ENCODE measurements at regions not wholly inside any gene's neighbourhood (a gene's known extent, or its start where the extent isn't known, plus 50 kb on each side); places are given as distances from the start of the nearest gene placed in this dataset.

DNA sequence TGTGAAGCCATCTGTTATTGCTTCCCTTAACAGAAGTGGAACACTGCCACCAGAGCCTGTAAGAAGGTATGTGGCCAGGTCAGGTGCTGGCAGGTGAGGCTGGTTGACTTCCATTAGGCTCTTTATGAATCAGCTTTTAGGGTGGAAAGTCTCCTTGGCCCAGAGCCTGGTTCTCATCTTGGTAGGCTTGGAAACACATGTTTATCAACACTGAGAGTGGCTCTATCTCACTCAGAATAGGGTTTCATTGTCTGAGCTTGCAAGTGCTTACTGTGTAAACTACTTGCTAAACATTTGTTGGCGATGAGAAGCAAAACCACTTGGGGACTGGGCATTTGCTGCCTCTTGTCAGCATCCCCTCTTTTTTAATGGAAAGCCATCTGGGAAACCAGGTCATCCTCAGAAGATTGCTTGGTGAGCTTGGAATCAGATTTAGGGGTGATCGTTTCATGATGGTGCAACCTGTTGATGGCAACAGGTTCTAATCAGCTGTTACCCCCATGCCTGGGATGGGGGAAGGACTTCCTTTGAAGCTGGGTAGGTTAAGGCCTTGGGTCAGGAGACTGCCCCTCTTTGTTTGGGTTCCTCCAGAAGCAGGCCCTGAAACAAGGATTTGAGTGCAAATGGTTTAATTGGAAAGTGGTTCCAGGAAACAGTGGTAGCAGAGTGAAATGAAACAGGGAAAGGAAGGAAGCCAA is 75.0 kb upstream of the AMPD3 start:
- H3K36me3 ChIP-seq = no peaks in the 10 kb centered on the region
- no peaks in the 10 kb centered on the region for H3K9me3 ChIP-seq
- no peak overlapping the region for H3K4me3 ChIP-seq
- no peaks in the 10 kb centered on the region for H3K27me3 ChIP-seq
- 31% methylated on average over 2 of the region's 2 CpGs for WGBS
- no peak for DNase-seq (ENCODE audit: low spot score in 2 of 2)
- H3K4me1 ChIP-seq = peaks cover 31% of the 10 kb centered on the region
- TF ChIP-seq EP300 (IDR thresholded peaks at IDR 0.05) = no peak
- TF ChIP-seq, protein P1, sequence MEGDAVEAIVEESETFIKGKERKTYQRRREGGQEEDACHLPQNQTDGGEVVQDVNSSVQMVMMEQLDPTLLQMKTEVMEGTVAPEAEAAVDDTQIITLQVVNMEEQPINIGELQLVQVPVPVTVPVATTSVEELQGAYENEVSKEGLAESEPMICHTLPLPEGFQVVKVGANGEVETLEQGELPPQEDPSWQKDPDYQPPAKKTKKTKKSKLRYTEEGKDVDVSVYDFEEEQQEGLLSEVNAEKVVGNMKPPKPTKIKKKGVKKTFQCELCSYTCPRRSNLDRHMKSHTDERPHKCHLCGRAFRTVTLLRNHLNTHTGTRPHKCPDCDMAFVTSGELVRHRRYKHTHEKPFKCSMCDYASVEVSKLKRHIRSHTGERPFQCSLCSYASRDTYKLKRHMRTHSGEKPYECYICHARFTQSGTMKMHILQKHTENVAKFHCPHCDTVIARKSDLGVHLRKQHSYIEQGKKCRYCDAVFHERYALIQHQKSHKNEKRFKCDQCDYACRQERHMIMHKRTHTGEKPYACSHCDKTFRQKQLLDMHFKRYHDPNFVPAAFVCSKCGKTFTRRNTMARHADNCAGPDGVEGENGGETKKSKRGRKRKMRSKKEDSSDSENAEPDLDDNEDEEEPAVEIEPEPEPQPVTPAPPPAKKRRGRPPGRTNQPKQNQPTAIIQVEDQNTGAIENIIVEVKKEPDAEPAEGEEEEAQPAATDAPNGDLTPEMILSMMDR (IDR thresholded peaks at IDR 0.05) = no peak
- TF ChIP-seq POLR2A (IDR thresholded peaks at IDR 0.05) = no peak
- TF ChIP-seq POLR2AphosphoS5 (IDR thresholded peaks at IDR 0.05) = no peak
- H3K27ac ChIP-seq = peak overlapping the region; percentile 64

DNA sequence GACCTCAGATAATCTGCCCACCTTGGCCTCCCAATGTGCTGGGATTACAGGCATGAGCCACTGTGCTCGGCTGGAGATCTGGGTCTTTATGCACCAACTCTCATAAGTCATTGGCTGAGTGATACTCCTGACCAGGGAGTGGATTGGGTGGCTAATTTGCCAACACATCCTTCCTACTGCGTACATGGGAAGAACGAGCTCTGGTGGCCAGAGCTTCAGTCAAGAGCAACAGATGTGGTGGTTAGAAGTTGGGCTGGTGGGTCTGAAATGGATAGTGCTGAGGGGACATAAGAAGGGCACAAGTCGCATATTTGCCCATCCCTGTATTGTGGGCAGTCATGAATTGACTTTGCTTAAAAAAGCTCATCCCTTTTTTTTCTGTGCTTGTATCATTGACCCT is 74.1 kb upstream of the AMPD3 start:
- Histone ChIP-seq H3K4me1 (peaks cover 31% of the 10 kb centered on the region), H3K36me3 (no peaks in the 10 kb centered on the region), H3K9me3 (no peaks in the 10 kb centered on the region), H3K27me3 (no peaks in the 10 kb centered on the region), H3K4me3 (no peak overlapping the region), H3K27ac (peak overlapping the region; percentile 64)
- 88% methylated on average over 4 of the region's 4 CpGs for whole genome bisulfite sequencing
- no peak for DNase-seq (ENCODE audit: low spot score in 2 of 2)
- TF ChIP-seq, protein P1 (IDR thresholded peaks at IDR 0.05) = no peak
- TF ChIP-seq POLR2AphosphoS5 (IDR thresholded peaks at IDR 0.05) (no peak), EP300 (IDR thresholded peaks at IDR 0.05) (no peak), POLR2A (IDR thresholded peaks at IDR 0.05) (no peak)

DNA sequence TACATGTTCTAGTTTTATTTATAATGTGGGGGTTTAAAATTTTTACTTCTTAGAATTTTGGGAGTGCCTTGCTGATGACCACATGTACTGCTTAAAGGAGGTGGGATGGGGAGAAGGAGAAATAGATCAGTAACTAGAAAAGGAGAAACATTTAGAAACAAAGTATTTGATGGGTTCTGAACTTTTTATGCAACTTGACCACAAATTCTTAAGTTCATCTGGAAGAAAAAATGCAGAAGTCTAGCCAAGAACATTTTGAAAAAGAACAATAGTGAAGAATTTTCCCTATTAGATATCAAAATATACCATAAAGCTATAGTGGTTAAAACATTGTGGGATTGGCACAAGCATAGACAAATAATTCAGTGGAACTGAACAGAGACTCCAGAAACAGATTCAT is 73.3 kb upstream of the AMPD3 start:
- peak overlapping the region; percentile 64 for H3K27ac ChIP-seq
- H3K27me3 ChIP-seq = no peaks in the 10 kb centered on the region

DNA sequence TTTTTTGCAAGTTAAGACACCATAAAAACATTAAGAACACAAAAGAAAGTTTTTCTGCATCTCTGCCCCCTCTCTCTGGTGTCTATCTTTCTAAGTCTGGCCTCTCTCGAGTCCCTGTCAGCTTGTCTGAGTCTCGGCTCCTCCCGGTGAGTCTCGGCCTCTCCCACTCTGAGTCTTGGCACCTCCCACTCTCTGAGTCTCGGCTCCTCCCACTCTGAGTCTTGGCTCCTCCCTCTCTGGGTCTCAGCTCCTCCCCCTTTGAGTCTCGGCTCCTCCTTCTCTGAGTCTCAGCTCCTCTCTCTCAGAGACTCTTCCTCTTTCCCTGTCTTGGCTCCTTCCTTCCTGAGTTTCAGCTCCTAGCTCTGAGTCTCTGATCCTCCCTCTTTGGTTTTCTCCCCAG is 72.5 kb upstream of the AMPD3 start:
- Histone ChIP-seq H3K27ac (no peak overlapping the region), H3K36me3 (no peaks in the 10 kb centered on the region), H3K4me3 (no peak overlapping the region), H3K9me3 (no peaks in the 10 kb centered on the region), H3K4me1 (peaks cover 40% of the 10 kb centered on the region), H3K27me3 (no peaks in the 10 kb centered on the region)
- WGBS = 74% methylated on average over 6 of the region's 6 CpGs
- TF ChIP-seq POLR2AphosphoS5 (IDR thresholded peaks at IDR 0.05) (no peak), POLR2A (IDR thresholded peaks at IDR 0.05) (no peak), EP300 (IDR thresholded peaks at IDR 0.05) (no peak)
- TF ChIP-seq, protein P1 (IDR thresholded peaks at IDR 0.05) = no peak
- DNase-seq (ENCODE audit: low spot score in 2 of 2) = no peak

More for the DNA sequence above, 73.3 kb upstream of the AMPD3 start:
- DNase-seq (ENCODE audit: low spot score in 2 of 2) = no peak
- Histone ChIP-seq H3K36me3 (no peaks in the 10 kb centered on the region), H3K4me3 (no peak overlapping the region), H3K9me3 (no peaks in the 10 kb centered on the region), H3K4me1 (peaks cover 35% of the 10 kb centered on the region)
- TF ChIP-seq EP300 (IDR thresholded peaks at IDR 0.05) (no peak), POLR2A (IDR thresholded peaks at IDR 0.05) (no peak), POLR2AphosphoS5 (IDR thresholded peaks at IDR 0.05) (no peak)
- TF ChIP-seq, protein P1 (IDR thresholded peaks at IDR 0.05) = no peak

DNA sequence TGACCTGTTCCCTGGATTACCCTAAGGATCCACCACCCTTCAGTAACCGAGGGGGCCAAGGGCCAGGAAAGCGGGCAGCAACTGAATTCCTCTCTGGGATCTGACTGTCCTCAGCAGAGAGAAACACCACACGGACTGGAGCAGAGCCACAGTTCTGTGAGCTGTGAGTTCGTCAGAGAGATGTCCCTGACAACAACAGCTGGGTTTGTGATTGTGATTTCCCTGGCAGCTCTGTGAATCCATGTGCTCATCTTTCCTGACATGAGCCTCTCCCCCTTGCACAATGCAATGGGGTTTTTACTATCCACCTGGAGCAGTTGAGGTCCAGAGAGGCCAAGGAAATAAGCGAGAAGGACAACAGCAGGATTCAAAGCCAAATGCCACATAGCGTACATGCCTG is 69.4 kb upstream of the AMPD3 start:
- Histone ChIP-seq H3K36me3 (no peaks in the 10 kb centered on the region), H3K4me3 (no peak overlapping the region), H3K4me1 (peaks cover 48% of the 10 kb centered on the region), H3K27me3 (no peaks in the 10 kb centered on the region), H3K27ac (peak overlapping the region; percentile 75), H3K9me3 (no peaks in the 10 kb centered on the region)
- TF ChIP-seq POLR2A (IDR thresholded peaks at IDR 0.05) (no peak), POLR2AphosphoS5 (IDR thresholded peaks at IDR 0.05) (peak in 2 of 3 donors; percentile 27 to 96), EP300 (IDR thresholded peaks at IDR 0.05) (peak; percentile 41)
- TF ChIP-seq, protein P1 (IDR thresholded peaks at IDR 0.05) = no peak
- peak; percentile 82 to 86 for DNase-seq (ENCODE audit: low spot score in 2 of 2)
- WGBS = 65% methylated on average over 6 of the region's 6 CpGs

All from suprapubic skin (tissue), 4 donors.